ENCODE measurements at regions not wholly inside any gene's neighbourhood (a gene's known extent, or its start where the extent isn't known, plus 50 kb on each side); places are given as distances from the start of the nearest gene placed in this dataset.

- H3K9ac ChIP-seq (ENCODE audit: low read depth, low read length), result no peak overlapping the region
- H3K4me2 ChIP-seq (ENCODE audit: low read length), result no peak overlapping the region
- H3K27me3 ChIP-seq (ENCODE audit: control insufficient read depth, insufficient read depth, low read length), result no peaks in the 10 kb centered on the region
- H3K36me3 ChIP-seq (ENCODE audit: insufficient read depth, low read length), result no peaks in the 10 kb centered on the region
- no peak overlapping the region for H3K4me3 ChIP-seq (ENCODE audit: low read length)
- peaks cover 23% of the 10 kb centered on the region for H3K4me1 ChIP-seq (ENCODE audit: control insufficient read depth, insufficient read depth, low read length)
- no peaks in the 10 kb centered on the region for H3K9me3 ChIP-seq (replicated peaks; ENCODE audit: low read length)
Observed at GRCh38 chr12:94073441-94074051, 74.8 kb upstream of the PLXNC1 start.

DNA sequence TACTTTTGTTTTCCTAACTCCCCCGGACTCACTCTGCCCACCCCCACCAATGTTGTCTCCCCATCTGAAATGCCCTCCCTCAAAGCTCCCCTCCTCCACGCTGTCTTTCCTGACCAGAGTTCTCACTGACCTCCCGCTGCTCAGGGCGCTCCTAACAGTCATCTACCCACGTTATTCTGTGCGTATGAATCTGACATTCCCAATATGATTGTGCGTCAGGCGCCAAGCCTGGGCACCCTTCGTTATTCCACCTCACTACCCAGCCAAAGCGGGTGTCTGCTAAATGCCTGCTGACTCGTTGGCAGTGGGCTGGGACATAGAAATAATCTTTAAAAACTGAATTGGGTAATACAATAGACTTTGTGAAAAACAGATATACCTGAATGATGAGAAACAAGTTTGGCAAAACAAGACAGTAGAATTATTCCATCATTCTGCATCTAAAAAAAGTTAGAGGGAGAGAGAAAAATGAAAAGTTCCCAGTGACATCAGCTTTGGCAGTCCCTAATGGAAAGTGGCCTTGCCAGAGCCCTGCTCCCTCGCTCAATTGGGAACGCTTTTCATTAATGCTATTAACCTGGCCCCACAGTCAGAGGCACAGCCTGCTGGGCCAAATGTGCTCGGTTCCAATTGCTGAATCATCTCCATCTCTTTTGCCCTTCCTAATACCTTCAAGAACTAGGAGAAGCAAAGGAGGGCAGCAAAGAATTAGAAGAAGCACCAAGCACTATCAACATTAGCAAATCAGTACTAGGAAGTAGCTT is 74.0 kb upstream of the PLXNC1 start:
- Histone ChIP-seq H3K4me2 (ENCODE audit: low read length) (no peak overlapping the region), H3K9me3 (replicated peaks; ENCODE audit: low read length) (no peaks in the 10 kb centered on the region), H3K4me1 (ENCODE audit: control insufficient read depth, insufficient read depth, low read length) (peaks cover 23% of the 10 kb centered on the region), H3K27me3 (ENCODE audit: control insufficient read depth, insufficient read depth, low read length) (no peaks in the 10 kb centered on the region), H3K9ac (ENCODE audit: low read depth, low read length) (no peak overlapping the region), H3K36me3 (ENCODE audit: insufficient read depth, low read length) (no peaks in the 10 kb centered on the region), H3K4me3 (ENCODE audit: low read length) (no peak overlapping the region)

DNA sequence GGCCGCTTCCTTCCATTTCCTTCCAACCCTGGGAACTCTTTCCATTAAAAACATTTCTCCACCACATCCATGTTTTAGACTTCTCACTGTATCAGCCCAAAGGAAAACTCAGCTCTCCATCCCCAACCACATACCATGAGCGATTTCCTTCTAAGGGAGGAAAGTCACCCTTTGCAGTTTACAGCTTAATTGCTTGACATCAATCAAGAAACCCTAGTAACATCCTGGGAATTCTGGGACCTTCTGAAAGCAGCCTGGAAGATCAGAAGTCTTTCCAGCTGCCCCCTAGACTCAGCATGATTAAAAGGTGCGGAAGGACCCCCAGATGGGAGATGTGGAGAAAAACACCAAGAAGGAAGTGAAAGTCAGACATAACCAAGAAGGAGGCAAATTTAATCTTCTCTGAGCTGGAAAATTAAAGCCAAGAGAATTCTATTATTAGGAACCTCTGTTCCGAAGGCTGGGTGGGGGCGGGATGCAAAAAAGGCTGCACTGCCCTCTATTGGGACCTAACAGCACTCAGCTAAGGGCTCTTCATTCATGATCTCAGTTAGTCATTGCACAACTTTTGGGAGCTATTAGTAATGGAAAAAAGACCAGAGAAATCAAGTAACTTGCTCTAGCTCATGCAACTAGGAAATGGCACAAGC is 73.3 kb upstream of the PLXNC1 start:
- Histone ChIP-seq H3K27me3 (ENCODE audit: control insufficient read depth, insufficient read depth, low read length) (no peaks in the 10 kb centered on the region), H3K4me1 (ENCODE audit: control insufficient read depth, insufficient read depth, low read length) (peaks cover 23% of the 10 kb centered on the region), H3K9me3 (replicated peaks; ENCODE audit: low read length) (no peaks in the 10 kb centered on the region), H3K4me3 (ENCODE audit: low read length) (no peak overlapping the region), H3K36me3 (ENCODE audit: insufficient read depth, low read length) (no peaks in the 10 kb centered on the region), H3K4me2 (ENCODE audit: low read length) (peak overlapping the region; percentile 27), H3K9ac (ENCODE audit: low read depth, low read length) (no peak overlapping the region)

- no peaks in the 10 kb centered on the region for H3K36me3 ChIP-seq (ENCODE audit: insufficient read depth, low read length)
- no peak overlapping the region for H3K4me2 ChIP-seq (ENCODE audit: low read length)
- H3K27me3 ChIP-seq (ENCODE audit: control insufficient read depth, insufficient read depth, low read length), result no peaks in the 10 kb centered on the region
- H3K4me3 ChIP-seq (ENCODE audit: low read length), result no peak overlapping the region
- H3K9ac ChIP-seq (ENCODE audit: low read depth, low read length), result no peak overlapping the region
- H3K9me3 ChIP-seq (replicated peaks; ENCODE audit: low read length), result no peaks in the 10 kb centered on the region
- peaks cover 23% of the 10 kb centered on the region for H3K4me1 ChIP-seq (ENCODE audit: control insufficient read depth, insufficient read depth, low read length)
Observed at GRCh38 chr12:94077209-94077608, 71.2 kb upstream of the PLXNC1 start.

- no peaks in the 10 kb centered on the region for H3K27me3 ChIP-seq (ENCODE audit: control insufficient read depth, insufficient read depth, low read length)
- no peaks in the 10 kb centered on the region for H3K36me3 ChIP-seq (ENCODE audit: insufficient read depth, low read length)
- H3K9ac ChIP-seq (ENCODE audit: low read depth, low read length), result no peak overlapping the region
- H3K4me1 ChIP-seq (ENCODE audit: control insufficient read depth, insufficient read depth, low read length), result peaks cover 23% of the 10 kb centered on the region
- no peaks in the 10 kb centered on the region for H3K9me3 ChIP-seq (replicated peaks; ENCODE audit: low read length)
- no peak overlapping the region for H3K4me2 ChIP-seq (ENCODE audit: low read length)
- no peak overlapping the region for H3K4me3 ChIP-seq (ENCODE audit: low read length)
Observed at GRCh38 chr12:94078138-94078723, 70.1 kb upstream of the PLXNC1 start.

- Histone ChIP-seq H3K4me2 (ENCODE audit: low read length) (no peak overlapping the region), H3K27me3 (ENCODE audit: control insufficient read depth, insufficient read depth, low read length) (no peaks in the 10 kb centered on the region), H3K36me3 (ENCODE audit: insufficient read depth, low read length) (no peaks in the 10 kb centered on the region), H3K9ac (ENCODE audit: low read depth, low read length) (no peak overlapping the region), H3K9me3 (replicated peaks; ENCODE audit: low read length) (no peaks in the 10 kb centered on the region), H3K4me1 (ENCODE audit: control insufficient read depth, insufficient read depth, low read length) (peaks cover 16% of the 10 kb centered on the region), H3K4me3 (ENCODE audit: low read length) (no peak overlapping the region)
Observed at GRCh38 chr12:94078736-94079509, 69.5 kb upstream of the PLXNC1 start.

- Histone ChIP-seq H3K4me1 (ENCODE audit: control insufficient read depth, insufficient read depth, low read length) (peaks cover 8% of the 10 kb centered on the region), H3K4me3 (ENCODE audit: low read length) (no peak overlapping the region), H3K4me2 (ENCODE audit: low read length) (no peak overlapping the region), H3K9me3 (replicated peaks; ENCODE audit: low read length) (no peaks in the 10 kb centered on the region), H3K9ac (ENCODE audit: low read depth, low read length) (no peak overlapping the region), H3K36me3 (ENCODE audit: insufficient read depth, low read length) (no peaks in the 10 kb centered on the region), H3K27me3 (ENCODE audit: control insufficient read depth, insufficient read depth, low read length) (no peaks in the 10 kb centered on the region)
Observed at GRCh38 chr12:94079566-94080340, 68.6 kb upstream of the PLXNC1 start.

GRCh38 chr12:94080341-94081009 is 67.9 kb upstream of the PLXNC1 start:
- H3K4me1 ChIP-seq (ENCODE audit: control insufficient read depth, insufficient read depth, low read length), result peaks cover 2% of the 10 kb centered on the region
- H3K36me3 ChIP-seq (ENCODE audit: insufficient read depth, low read length), result no peaks in the 10 kb centered on the region

GRCh38 chr12:94082690-94083089 is 65.7 kb upstream of the PLXNC1 start:
- H3K9ac ChIP-seq (ENCODE audit: low read depth, low read length), result no peak overlapping the region
- no peaks in the 10 kb centered on the region for H3K36me3 ChIP-seq (ENCODE audit: insufficient read depth, low read length)
- H3K27me3 ChIP-seq (ENCODE audit: control insufficient read depth, insufficient read depth, low read length), result no peaks in the 10 kb centered on the region
- H3K9me3 ChIP-seq (replicated peaks; ENCODE audit: low read length), result no peaks in the 10 kb centered on the region
- no peak overlapping the region for H3K4me2 ChIP-seq (ENCODE audit: low read length)
- H3K4me3 ChIP-seq (ENCODE audit: low read length), result no peak overlapping the region
- no peaks in the 10 kb centered on the region for H3K4me1 ChIP-seq (ENCODE audit: control insufficient read depth, insufficient read depth, low read length)

More at GRCh38 chr12:94080341-94081009, 67.9 kb upstream of the PLXNC1 start:
- Histone ChIP-seq H3K9ac (ENCODE audit: low read depth, low read length) (no peak overlapping the region), H3K4me3 (ENCODE audit: low read length) (no peak overlapping the region), H3K4me2 (ENCODE audit: low read length) (no peak overlapping the region), H3K27me3 (ENCODE audit: control insufficient read depth, insufficient read depth, low read length) (no peaks in the 10 kb centered on the region), H3K9me3 (replicated peaks; ENCODE audit: low read length) (no peaks in the 10 kb centered on the region)

DNA sequence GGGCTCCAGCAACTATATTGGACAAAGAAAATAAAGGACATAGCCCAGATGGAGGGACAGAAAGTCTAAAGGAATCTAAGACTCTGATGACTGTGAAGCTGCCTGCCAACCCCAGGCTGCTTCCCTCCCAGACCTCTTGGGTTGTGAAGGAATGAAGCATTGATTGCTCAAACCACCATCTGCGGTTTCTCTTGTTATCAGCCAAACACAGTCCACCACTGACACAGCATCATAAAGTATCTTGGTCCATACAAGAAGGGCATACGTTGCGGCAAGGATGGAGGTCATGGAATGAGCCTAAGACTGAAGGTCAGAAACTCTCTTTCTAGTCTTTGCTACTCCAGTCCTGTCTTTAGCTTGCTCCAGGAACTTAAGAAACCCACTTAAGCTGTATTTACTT is 58.5 kb upstream of the PLXNC1 start:
- Histone ChIP-seq H3K4me3 (ENCODE audit: low read length) (no peak overlapping the region), H3K9ac (ENCODE audit: low read depth, low read length) (no peak overlapping the region), H3K9me3 (replicated peaks; ENCODE audit: low read length) (no peaks in the 10 kb centered on the region)

More for the DNA sequence above, 58.5 kb upstream of the PLXNC1 start:
- Histone ChIP-seq H3K4me1 (ENCODE audit: control insufficient read depth, insufficient read depth, low read length) (peaks cover 11% of the 10 kb centered on the region), H3K36me3 (ENCODE audit: insufficient read depth, low read length) (no peaks in the 10 kb centered on the region), H3K27me3 (ENCODE audit: control insufficient read depth, insufficient read depth, low read length) (no peaks in the 10 kb centered on the region), H3K4me2 (ENCODE audit: low read length) (no peak overlapping the region)
